Bronchial epithelial cell (primary cell): ENCODE measurements at regions not wholly inside any gene's neighbourhood (a gene's known extent, or its start where the extent isn't known, plus 50 kb on each side); places are given as distances from the start of the nearest gene placed in this dataset.

Experiments used
- DNase-seq: peaks from one replicate; pipeline ENCODE4 v3.0.0-alpha.2; 2010; ENCODE audit warnings: low read depth
- FAIRE-seq: peaks from 2 replicates; lab custom pipeline; 2011; peaks lifted over from hg19 to GRCh38; lab: Jason Lieb, UNC
- H3K27me3 ChIP-seq: 2 replicates; pipeline ENCODE4 v1.5.1; 2011; ENCODE audit warnings: low read length; ENCODE audit not compliant: control insufficient read depth, insufficient read depth
- H3K36me3 ChIP-seq: 2 replicates; pipeline ENCODE4 v1.5.1; 2011; ENCODE audit warnings: low read length; ENCODE audit not compliant: control insufficient read depth, insufficient read depth
- H3K4me3 ChIP-seq: 2 replicates; pipeline ENCODE4 v1.5.1; 2011; ENCODE audit warnings: mild to moderate bottlenecking, low read depth, low read length, control low read depth
- CTCF ChIP-seq: IDR thresholded peaks from 2 replicates; pipeline ENCODE4 v1.5.1; 2011; ENCODE audit warnings: mild to moderate bottlenecking, moderate library complexity, low read length, control low read depth, inconsistent platforms; ENCODE audit not compliant: insufficient read depth, severe bottlenecking

GRCh38 chr7:18320422-18320821 is 175.1 kb upstream of the HDAC9 start:
- FAIRE-seq = no peak
- no peaks in the 10 kb centered on the region for H3K27me3 ChIP-seq
- H3K4me3 ChIP-seq = no peak overlapping the region
- no peak for TF ChIP-seq CTCF
- peak; percentile 29 for DNase-seq
- H3K36me3 ChIP-seq = no peaks in the 10 kb centered on the region

- TF ChIP-seq CTCF = peak; percentile 59
- no peak for FAIRE-seq
- H3K4me3 ChIP-seq = no peak overlapping the region
- no peaks in the 10 kb centered on the region for H3K27me3 ChIP-seq
- H3K36me3 ChIP-seq = no peaks in the 10 kb centered on the region
- peak; percentile 58 for DNase-seq
These were observed 174.5 kb upstream of the HDAC9 start for GRCh38 chr7:18320971-18321567.

DNA sequence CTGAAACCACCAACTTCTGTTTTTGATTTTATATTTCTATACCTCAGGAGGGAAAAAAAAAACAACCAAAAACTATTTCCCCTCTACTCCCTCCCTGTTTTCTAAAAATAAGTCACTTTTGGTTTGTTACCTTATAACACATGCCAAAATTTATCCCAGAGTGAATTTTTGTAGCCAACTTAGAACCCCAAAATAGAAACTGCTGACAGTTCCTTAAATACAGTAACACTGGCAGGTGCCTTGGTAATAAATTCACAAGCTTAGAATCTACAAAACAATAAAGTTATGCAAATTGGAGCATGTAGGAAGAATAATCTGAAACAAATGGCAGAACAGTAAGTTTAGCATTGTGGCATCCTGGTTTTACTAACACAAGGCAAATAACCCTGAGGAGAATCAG is 165.0 kb upstream of the HDAC9 start:
- DNase-seq (no peak), FAIRE-seq (no peak)
- Histone ChIP-seq H3K4me3 (no peak overlapping the region), H3K36me3 (no peaks in the 10 kb centered on the region), H3K27me3 (no peaks in the 10 kb centered on the region)
- TF ChIP-seq CTCF = no peak

DNA sequence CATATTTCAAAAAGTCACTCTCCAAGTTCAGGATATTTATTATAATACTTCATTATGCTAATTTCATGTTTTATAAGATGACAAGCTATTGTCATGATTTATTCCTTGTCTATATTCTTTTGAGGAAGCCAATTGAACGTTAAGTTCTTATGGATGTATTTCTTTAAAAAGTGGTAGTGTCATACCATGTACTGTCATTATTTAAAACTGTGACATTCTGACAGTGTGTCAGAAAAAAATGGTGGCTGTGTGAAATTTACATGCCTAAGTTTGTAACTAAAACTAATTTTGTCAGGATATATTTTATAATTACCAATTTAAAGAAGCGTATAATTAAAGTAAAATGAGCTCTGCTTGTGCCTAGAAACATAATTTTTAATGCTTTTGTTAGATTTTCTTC is 158.9 kb upstream of the HDAC9 start:
- FAIRE-seq (no peak), DNase-seq (no peak)
- Histone ChIP-seq H3K36me3 (no peaks in the 10 kb centered on the region), H3K4me3 (no peak overlapping the region), H3K27me3 (no peaks in the 10 kb centered on the region)
- no peak for TF ChIP-seq CTCF

- Histone ChIP-seq H3K4me3 (no peak overlapping the region), H3K27me3 (no peaks in the 10 kb centered on the region), H3K36me3 (no peaks in the 10 kb centered on the region)
- FAIRE-seq (no peak), DNase-seq (no peak)
- no peak for TF ChIP-seq CTCF
These were observed 158.3 kb upstream of the HDAC9 start for GRCh38 chr7:18337048-18337809.
